ENCODE measurements at regions not wholly inside any gene's neighbourhood (a gene's known extent, or its start where the extent isn't known, plus 50 kb on each side); places are given as distances from the start of the nearest gene placed in this dataset.

- no peak for TF ChIP-seq CTCF (IDR thresholded peaks at IDR 0.05; ENCODE audit: low read depth, low read length, missing control alignments)
- DNase-seq (ENCODE audit: low read depth), result no peak
- no peak overlapping the region for H3K4me3 ChIP-seq (ENCODE audit: low read depth, low read length)
Measured at GRCh38 chr4:188606635-188607034, 467.4 kb downstream of the TRIML1 start.

GRCh38 chr4:188611143-188611542 is 471.9 kb downstream of the TRIML1 start:
- DNase-seq (ENCODE audit: low read depth), result no peak
- no peak for TF ChIP-seq CTCF (IDR thresholded peaks at IDR 0.05; ENCODE audit: low read depth, low read length, missing control alignments)
- no peak overlapping the region for H3K4me3 ChIP-seq (ENCODE audit: low read depth, low read length)

GRCh38 chr4:188612659-188613058 is 473.4 kb downstream of the TRIML1 start:
- TF ChIP-seq CTCF (IDR thresholded peaks at IDR 0.05; ENCODE audit: low read depth, low read length, missing control alignments), result no peak

DNA sequence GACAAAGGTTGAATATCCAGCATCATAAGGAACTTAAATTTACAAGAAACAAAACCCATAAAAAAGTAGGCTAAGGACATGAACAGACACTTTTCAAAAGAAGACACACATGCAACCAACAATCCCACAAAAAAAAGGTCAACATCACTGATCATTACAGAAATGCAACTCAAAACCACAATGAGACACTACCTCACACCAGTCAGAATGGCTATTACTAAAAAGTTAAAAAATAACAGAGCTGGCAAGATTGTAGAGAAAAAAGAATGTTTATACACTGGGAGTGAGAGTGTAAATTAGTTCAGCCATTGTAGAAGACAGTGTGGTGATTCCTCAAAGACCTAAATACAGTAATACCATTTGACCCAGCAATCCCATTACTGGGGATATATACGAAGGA is 474.7 kb downstream of the TRIML1 start:
- TF ChIP-seq CTCF (IDR thresholded peaks at IDR 0.05; ENCODE audit: low read depth, low read length, missing control alignments), result no peak
- no peak for DNase-seq (ENCODE audit: low read depth)
- H3K4me3 ChIP-seq (ENCODE audit: low read depth, low read length), result no peak overlapping the region

More at GRCh38 chr4:188612659-188613058, 473.4 kb downstream of the TRIML1 start:
- DNase-seq (ENCODE audit: low read depth), result no peak
- no peak overlapping the region for H3K4me3 ChIP-seq (ENCODE audit: low read depth, low read length)

DNA sequence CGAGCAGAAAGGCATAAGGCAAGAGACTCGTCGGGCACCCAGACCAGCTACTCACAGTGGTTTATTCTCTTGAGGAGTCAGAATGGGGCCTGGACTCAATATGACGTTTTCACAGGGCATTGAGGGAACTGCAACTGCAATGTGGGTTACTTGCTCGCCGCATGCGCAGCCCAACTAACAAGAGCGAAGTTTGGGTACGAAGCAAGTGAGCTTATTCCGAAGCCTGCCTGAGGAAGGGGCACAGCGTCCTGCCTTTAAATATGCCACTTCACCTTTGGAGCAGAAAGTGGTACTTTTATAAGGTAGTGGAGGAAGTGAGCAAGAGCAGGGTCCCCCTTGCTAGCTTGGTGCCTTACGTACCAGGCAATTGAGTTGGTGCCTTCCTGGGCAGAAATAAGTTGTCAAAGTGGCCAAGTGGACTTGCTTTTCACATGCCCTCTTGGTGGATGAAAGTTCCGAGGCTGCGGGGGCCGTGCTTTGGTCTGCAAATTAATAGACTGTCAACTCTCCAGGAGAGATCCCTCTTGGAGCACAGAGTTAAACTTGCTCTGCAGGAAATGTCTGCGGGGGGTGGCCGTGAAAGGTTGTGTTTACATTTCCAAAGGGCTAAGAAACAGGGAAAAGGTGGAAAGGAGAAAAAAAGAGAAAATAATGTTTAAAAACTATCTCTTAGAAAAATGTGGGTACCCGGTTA is 480.4 kb downstream of the TRIML1 start:
- H3K4me3 ChIP-seq (ENCODE audit: low read depth, low read length), result no peak overlapping the region
- DNase-seq (ENCODE audit: low read depth), result no peak
- TF ChIP-seq CTCF (IDR thresholded peaks at IDR 0.05; ENCODE audit: low read depth, low read length, missing control alignments), result no peak

GRCh38 chr4:188620608-188621007 is 481.4 kb downstream of the TRIML1 start:
- H3K4me3 ChIP-seq (ENCODE audit: low read depth, low read length), result no peak overlapping the region
- no peak for TF ChIP-seq CTCF (IDR thresholded peaks at IDR 0.05; ENCODE audit: low read depth, low read length, missing control alignments)
- DNase-seq (ENCODE audit: low read depth), result no peak

GRCh38 chr4:188623314-188623854 is 484.1 kb downstream of the TRIML1 start:
- no peak for TF ChIP-seq CTCF (IDR thresholded peaks at IDR 0.05; ENCODE audit: low read depth, low read length, missing control alignments)
- no peak overlapping the region for H3K4me3 ChIP-seq (ENCODE audit: low read depth, low read length)
- DNase-seq (ENCODE audit: low read depth), result no peak

All from GM12864 (cell line).